GM13977 (cell line): ENCODE measurements at regions not wholly inside any gene's neighbourhood (a gene's known extent, or its start where the extent isn't known, plus 50 kb on each side); places are given as distances from the start of the nearest gene placed in this dataset.

Experiments used
- DNase-seq: peaks from one replicate; pipeline ENCODE4 v3.0.0; 2012; ENCODE audit warnings: low spot score
- in situ Hi-C: fragments of 300-500 bp; cut with MboI; formaldehyde crosslinking; loops from one replicate; pipeline ENCODE4 v1.12.0; 2022; ENCODE audit warnings: low sequenced_read_pairs, low pct_unique_long_range_greater_than_20kb, mixed read lengths, inconsistent platforms; ENCODE audit not compliant: unreplicated experiment
- TF ChIP-seq, protein P1 (sequence below): IDR thresholded peaks from 2 replicates; pipeline ENCODE4 v1.5.1; 2012; ENCODE audit warnings: mild to moderate bottlenecking, control low read depth; ENCODE audit not compliant: insufficient read depth; ENCODE audit errors: extremely low read depth, missing control alignments

DNA sequence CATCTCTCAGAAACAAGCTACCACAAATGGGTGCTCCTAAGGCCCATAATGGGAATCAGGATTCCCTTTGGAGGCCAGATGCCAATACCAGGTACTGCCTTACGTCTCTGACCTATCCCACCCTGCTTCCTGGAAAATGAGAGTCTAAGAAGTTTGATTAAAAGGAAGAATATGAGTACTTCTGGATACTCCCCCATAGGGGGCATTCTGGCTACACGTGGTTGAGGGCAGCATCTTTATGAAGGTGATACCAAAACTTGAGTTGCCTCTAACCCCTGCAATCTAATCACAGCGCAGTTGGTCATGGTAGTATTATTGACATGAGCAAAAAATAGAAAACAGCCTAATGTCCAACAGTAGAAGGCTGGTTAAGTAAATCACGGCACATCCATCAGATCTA, 184.2 kb upstream of the LHX5 start:
- in situ Hi-C loops, result no loop called here
- TF ChIP-seq, protein P1, sequence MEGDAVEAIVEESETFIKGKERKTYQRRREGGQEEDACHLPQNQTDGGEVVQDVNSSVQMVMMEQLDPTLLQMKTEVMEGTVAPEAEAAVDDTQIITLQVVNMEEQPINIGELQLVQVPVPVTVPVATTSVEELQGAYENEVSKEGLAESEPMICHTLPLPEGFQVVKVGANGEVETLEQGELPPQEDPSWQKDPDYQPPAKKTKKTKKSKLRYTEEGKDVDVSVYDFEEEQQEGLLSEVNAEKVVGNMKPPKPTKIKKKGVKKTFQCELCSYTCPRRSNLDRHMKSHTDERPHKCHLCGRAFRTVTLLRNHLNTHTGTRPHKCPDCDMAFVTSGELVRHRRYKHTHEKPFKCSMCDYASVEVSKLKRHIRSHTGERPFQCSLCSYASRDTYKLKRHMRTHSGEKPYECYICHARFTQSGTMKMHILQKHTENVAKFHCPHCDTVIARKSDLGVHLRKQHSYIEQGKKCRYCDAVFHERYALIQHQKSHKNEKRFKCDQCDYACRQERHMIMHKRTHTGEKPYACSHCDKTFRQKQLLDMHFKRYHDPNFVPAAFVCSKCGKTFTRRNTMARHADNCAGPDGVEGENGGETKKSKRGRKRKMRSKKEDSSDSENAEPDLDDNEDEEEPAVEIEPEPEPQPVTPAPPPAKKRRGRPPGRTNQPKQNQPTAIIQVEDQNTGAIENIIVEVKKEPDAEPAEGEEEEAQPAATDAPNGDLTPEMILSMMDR, result no peak

DNA sequence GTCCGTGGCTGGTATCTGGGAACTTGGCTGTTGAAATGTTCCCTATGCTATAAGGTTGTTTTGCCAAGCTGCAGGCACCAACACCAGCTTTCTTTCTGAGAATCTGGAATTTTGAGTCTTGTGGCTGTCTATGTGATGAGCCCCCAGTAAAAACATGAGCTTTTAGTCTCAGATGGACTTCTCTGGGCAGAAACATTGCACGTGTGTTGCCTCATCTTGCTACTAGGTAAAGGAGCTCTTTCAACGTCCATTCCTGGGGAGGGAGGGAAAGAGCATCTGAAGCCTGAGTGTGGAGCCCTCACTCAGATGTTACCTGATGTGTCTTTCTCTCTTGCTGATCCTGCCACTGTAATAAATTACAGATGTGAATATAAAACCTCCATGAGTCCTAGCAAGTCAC, 183.8 kb upstream of the LHX5 start:
- in situ Hi-C loops, result no loop called here
- no peak for DNase-seq
- TF ChIP-seq, protein P1, result no peak

More for the DNA sequence above, 184.2 kb upstream of the LHX5 start:
- no peak for DNase-seq

DNA sequence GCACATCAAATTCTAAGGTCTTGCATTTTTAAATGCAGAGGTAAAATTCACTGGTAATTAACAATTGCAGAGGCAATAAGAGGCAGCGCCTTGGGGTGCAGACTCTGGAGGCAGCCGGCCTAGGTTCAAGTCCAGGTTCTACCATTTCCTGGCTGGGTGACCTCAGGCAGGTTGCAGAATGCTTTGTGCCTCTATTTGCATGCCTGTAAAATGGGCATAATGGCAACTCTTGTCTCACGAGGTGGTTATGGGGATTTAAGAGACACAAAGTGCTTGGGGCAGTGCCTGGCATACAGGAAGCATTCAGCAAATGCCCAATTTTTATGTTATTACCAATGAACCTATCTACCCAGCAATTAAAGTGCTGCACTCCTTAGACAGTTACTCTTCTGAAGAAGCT, 180.0 kb upstream of the LHX5 start:
- in situ Hi-C loops, result no loop called here

DNA sequence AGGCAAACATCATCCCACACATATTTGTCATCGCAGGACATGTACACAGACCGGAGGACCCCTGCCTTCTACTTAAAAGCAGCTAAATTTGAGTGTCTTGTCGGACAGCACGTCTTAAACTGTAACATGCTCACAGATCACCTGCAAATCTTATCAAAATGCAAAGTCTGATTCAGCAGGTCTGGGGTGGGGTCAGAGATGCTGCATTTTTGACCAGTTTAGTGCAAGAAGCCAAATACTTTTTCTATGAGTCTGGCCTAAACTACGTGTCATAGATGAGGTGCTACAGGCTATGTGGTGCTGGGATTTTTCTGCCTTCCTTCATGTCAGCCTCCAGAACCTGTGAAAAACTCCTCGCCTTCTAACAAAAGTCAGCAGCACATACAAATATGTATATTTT, 178.8 kb upstream of the LHX5 start:
- TF ChIP-seq, protein P1, result no peak
- no peak for DNase-seq
- in situ Hi-C loops, result no loop called here

More for the DNA sequence above, 180.0 kb upstream of the LHX5 start:
- no peak for DNase-seq
- TF ChIP-seq, protein P1, result no peak

DNA sequence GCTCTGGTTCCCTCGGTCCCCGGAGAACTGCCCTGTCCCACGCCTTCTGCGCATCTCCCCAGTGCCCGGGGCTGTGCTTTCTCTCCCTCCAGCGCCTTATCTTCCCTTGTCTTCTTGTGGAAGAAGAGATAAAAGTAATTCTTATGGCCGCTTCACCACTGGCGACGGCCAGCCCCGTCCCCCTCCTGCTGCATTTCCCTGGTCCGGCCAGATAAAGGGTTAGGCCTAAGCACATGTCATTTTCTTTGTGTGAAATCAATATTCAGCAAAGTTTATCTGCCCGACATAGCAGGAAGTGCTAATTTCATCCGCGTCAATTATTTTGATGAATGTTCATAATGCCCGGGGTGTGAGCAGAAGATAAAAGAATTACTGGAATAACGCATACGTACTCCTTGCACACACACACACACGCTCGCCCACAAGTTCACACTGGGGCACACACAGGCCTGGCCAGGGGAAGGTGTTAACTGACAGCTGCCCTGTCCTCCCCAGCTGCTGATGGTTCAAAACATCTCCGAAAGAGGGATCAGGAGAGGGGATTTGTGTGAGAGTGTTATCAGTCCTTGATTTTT, 177.7 kb upstream of the LHX5 start:
- in situ Hi-C loops, result no loop called here
- DNase-seq, result no peak
- TF ChIP-seq, protein P1, result no peak

DNA sequence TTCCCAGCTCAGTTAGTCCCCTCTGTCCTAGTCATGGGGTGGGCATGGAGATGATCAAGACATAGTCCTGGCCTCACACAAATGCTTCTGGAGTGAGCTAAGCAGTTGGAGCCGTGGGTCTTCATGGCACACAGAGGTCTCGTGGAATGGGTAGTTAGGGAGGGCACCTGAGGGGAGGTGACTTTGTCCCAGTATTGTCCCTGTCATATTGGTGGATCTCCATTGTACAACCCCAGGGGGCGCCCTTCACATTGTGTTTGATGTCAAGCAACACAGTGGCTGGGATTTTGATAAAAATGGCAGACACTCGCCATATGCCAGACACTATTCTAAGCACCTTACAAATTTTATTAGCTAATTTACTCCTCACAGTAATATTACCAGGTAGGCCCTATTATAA, 175.4 kb upstream of the LHX5 start:
- TF ChIP-seq, protein P1, result peak; percentile 13
- no peak for DNase-seq
- in situ Hi-C loops, result no loop called here

DNA sequence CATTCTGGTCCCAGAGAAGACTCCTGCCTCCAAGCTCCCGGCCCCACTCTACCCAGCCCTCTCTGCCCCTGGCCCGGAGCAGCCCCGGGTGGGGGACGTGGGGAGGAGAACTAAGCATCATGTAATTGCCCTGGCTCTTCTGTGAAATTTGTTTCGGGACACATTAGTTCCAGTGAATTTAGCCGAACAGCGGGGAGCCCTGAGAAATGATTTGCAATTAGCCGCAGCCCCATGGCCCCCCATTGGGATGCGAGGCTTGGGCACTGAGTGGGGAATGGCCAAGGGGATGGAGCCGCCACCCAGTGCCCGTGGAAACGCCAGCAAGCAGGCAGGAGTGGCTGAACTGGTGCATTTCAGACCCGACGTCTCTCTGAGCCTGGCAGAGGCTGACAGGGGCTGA, 173.9 kb upstream of the LHX5 start:
- DNase-seq, result no peak
- in situ Hi-C loops, result no loop called here
- TF ChIP-seq, protein P1, result no peak
